SKM-1 treated with dmso at 0.1 percent for 144 hours (cell line): ENCODE measurements at regions not wholly inside any gene's neighbourhood (a gene's known extent, or its start where the extent isn't known, plus 50 kb on each side); places are given as distances from the start of the nearest gene placed in this dataset.
A peak's percentile ranks its signal among the peaks of the same experiment; 100 is the strongest.

Source experiments
- DNase-seq: peaks from one replicate; lab custom pipeline; 2025; ENCODE audit not compliant: unreplicated experiment; lab: John Stamatoyannopoulos, UW

GRCh38 chr20:60269573-60270162, 311.4 kb downstream of the CDH26 start:
- DNase-seq, result no peak

- DNase-seq, result no peak
Observed at GRCh38 chr20:60270341-60270740, 312.1 kb downstream of the CDH26 start.

- DNase-seq, result no peak
Observed at GRCh38 chr20:60271597-60271996, 313.4 kb downstream of the CDH26 start.

- DNase-seq, result no peak
Observed at GRCh38 chr20:60272790-60273189, 314.6 kb downstream of the CDH26 start.

- no peak for DNase-seq
Observed at GRCh38 chr20:60274717-60275116, 316.5 kb downstream of the CDH26 start.

GRCh38 chr20:60281295-60281694, 323.1 kb downstream of the CDH26 start:
- no peak for DNase-seq

- DNase-seq, result no peak
Observed at GRCh38 chr20:60283281-60283680, 325.1 kb downstream of the CDH26 start.

- DNase-seq, result no peak
Observed at GRCh38 chr20:60286764-60287163, 328.5 kb downstream of the CDH26 start.

GRCh38 chr20:60288945-60289344, 330.7 kb downstream of the CDH26 start:
- no peak for DNase-seq

GRCh38 chr20:60292001-60292520, 333.8 kb downstream of the CDH26 start:
- peak; percentile 3 for DNase-seq

GRCh38 chr20:60294632-60295031, 336.4 kb downstream of the CDH26 start:
- no peak for DNase-seq

GRCh38 chr20:60295214-60295613, 337.0 kb downstream of the CDH26 start:
- DNase-seq, result no peak

- no peak for DNase-seq
Observed at GRCh38 chr20:60297649-60298048, 339.4 kb downstream of the CDH26 start.

GRCh38 chr20:60298647-60299046, 340.4 kb downstream of the CDH26 start:
- no peak for DNase-seq

GRCh38 chr20:60299951-60300350, 341.7 kb downstream of the CDH26 start:
- DNase-seq, result no peak

GRCh38 chr20:60300374-60300773, 342.2 kb downstream of the CDH26 start:
- no peak for DNase-seq

GRCh38 chr20:60302875-60303274, 344.7 kb downstream of the CDH26 start:
- DNase-seq, result no peak

- DNase-seq, result no peak
Observed at GRCh38 chr20:60304026-60304590, 345.9 kb downstream of the CDH26 start.

- DNase-seq, result no peak
Observed at GRCh38 chr20:60304931-60305330, 346.7 kb downstream of the CDH26 start.

- no peak for DNase-seq
Observed at GRCh38 chr20:60306105-60306504, 347.9 kb downstream of the CDH26 start.

GRCh38 chr20:60306551-60306950, 348.3 kb downstream of the CDH26 start:
- no peak for DNase-seq

GRCh38 chr20:60310560-60311349, 352.5 kb downstream of the CDH26 start:
- DNase-seq, result no peak
